ENCODE measurements at regions not wholly inside any gene's neighbourhood (a gene's known extent, or its start where the extent isn't known, plus 50 kb on each side); places are given as distances from the start of the nearest gene placed in this dataset.
"Not testable (repeated sequence)": the region's sequence is repeated elsewhere in the genome, so short reads cannot be mapped to it uniquely, and the experiment has no call there.

DNA sequence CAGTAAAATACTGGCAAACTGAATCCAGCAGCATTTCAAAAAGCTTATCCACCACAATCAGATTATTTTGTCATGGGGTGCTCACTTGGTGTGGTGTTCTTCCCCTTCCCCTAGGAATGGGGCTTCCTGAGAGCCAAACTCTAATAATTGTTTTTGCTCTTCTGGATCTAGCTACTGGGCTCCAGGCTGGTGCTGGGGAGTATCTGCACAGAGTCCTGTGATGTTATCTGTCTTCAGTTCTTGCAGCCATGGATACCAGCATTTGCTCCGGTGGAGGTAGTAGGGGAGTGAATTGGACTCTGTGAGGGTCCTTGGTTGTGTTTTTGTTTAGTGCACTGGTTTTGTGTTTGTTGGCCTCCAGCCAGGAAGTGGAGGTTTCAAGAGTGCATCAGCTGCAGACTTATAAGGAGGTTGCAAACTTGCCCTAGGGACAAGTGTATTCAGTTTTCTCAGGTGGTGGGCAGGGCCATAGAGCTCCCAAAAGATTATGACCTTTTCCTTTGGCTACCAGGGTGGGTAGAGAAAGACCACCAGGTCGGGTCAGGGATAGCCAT lies 308.5 kb upstream of the MAGI2 start:
- no peak for DNase-seq (ENCODE audit: low spot score in 2 of 2)
- Histone ChIP-seq H3K4me3 (no peak overlapping the region), H3K27me3 (no peaks in the 10 kb centered on the region), H3K4me1 (no peaks in the 10 kb centered on the region), H3K27ac (no peak overlapping the region), H3K9me3 (no peaks in the 10 kb centered on the region), H3K36me3 (no peaks in the 10 kb centered on the region)
- TF ChIP-seq, protein P1, sequence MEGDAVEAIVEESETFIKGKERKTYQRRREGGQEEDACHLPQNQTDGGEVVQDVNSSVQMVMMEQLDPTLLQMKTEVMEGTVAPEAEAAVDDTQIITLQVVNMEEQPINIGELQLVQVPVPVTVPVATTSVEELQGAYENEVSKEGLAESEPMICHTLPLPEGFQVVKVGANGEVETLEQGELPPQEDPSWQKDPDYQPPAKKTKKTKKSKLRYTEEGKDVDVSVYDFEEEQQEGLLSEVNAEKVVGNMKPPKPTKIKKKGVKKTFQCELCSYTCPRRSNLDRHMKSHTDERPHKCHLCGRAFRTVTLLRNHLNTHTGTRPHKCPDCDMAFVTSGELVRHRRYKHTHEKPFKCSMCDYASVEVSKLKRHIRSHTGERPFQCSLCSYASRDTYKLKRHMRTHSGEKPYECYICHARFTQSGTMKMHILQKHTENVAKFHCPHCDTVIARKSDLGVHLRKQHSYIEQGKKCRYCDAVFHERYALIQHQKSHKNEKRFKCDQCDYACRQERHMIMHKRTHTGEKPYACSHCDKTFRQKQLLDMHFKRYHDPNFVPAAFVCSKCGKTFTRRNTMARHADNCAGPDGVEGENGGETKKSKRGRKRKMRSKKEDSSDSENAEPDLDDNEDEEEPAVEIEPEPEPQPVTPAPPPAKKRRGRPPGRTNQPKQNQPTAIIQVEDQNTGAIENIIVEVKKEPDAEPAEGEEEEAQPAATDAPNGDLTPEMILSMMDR (IDR thresholded peaks at IDR 0.05): no peak
- intact Hi-C loops (cut with DNase I): no loop called here

DNA sequence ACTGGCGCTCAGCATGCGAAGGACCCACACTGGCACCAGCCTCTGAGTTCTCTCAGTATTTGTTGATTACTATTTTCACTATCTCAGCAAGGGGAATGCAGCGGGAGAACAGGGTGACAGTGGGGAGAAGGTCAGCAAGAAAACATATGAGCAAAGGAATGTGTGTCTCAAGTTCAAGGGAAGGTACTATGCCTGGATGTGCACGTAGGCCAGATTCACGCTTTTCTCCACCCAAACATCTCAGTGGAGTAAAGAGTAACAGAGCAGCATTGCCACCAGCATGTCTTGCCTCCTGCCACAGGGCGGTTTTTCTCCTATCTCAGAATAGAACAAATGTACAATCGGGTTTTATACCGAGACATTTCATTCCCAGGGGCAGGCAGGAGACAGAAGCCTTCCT lies 297.5 kb upstream of the MAGI2 start:
- H3K27me3 ChIP-seq; intact Hi-C loops (cut with DNase I); H3K36me3 ChIP-seq: not testable (repeated sequence)

DNA sequence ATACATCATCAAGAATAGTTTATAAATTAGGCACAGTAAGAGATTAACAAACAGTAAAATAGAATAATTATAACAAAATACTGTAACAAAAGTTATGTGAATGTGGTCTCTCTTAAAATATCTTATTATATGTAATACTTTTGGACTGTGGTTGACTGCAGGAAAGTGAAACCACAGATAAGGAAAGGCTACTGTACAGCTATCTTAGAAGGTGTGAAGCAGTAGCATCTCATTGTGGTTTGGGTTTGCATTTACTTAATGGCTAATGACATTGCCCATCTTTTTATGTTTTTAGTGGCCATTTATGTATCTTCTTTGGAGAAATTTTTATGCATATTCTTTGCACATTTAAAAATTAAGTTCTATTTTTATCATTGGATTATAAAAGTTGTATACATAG lies 296.4 kb upstream of the MAGI2 start:
- H3K4me1 ChIP-seq: no peaks in the 10 kb centered on the region
- H3K9me3 ChIP-seq: no peaks in the 10 kb centered on the region
- intact Hi-C loops (cut with DNase I): no loop called here
- no peak overlapping the region for H3K27ac ChIP-seq
- no peak overlapping the region for H3K4me3 ChIP-seq
- no peaks in the 10 kb centered on the region for H3K27me3 ChIP-seq
- no peaks in the 10 kb centered on the region for H3K36me3 ChIP-seq
- TF ChIP-seq, protein P1 (IDR thresholded peaks at IDR 0.05): no peak
- DNase-seq (ENCODE audit: low spot score in 2 of 2): no peak

More for the DNA sequence above, 297.5 kb upstream of the MAGI2 start:
- DNase-seq (ENCODE audit: low spot score in 2 of 2); H3K4me1 ChIP-seq; H3K27ac ChIP-seq; H3K9me3 ChIP-seq; H3K4me3 ChIP-seq: not testable (repeated sequence)

DNA sequence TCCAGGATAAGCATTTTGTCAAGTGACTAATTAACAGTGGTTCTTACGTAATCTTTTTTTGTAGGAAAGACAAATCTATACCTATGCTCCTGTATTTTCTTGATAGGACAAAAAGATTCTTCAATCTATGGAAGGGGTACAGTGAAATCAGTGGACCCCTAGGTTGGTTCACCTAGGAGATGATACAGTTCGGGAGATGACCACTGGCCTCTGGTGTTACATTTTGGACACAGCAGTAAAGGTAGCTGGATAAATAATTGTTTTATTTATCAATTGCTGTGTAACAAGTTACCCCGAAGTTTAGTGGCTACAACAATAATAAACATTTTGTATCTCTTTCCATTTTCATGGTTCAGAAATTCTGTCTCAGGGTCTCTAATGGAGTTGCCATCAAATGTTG lies 288.2 kb upstream of the MAGI2 start:
- no peaks in the 10 kb centered on the region for H3K4me1 ChIP-seq

DNA sequence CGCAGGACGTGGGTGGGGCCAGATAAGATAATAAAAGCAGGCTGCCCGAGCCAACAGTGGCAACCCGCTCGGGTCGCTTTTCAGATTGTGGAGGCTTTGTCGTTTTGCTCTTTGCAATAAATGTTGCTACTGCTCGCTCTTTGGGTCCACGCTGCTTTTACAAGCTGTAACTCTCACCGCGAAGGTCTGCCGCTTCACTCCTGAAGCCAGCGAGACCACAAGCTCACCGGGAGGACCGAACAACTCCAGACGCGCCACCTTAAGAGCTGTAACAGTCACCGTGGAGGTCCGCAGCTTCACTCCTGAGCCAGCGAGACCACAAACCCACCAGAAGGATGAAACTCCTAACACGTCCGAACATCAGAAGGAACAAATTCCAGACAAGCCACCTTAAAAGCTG lies 286.6 kb upstream of the MAGI2 start:
- no peaks in the 10 kb centered on the region for H3K27me3 ChIP-seq
- no peak overlapping the region for H3K4me3 ChIP-seq
- DNase-seq (ENCODE audit: low spot score in 2 of 2): no peak
- no peak overlapping the region for H3K27ac ChIP-seq
- no peaks in the 10 kb centered on the region for H3K9me3 ChIP-seq
- no peaks in the 10 kb centered on the region for H3K36me3 ChIP-seq
- H3K4me1 ChIP-seq: no peaks in the 10 kb centered on the region
- TF ChIP-seq, protein P1 (IDR thresholded peaks at IDR 0.05): no peak
- intact Hi-C loops (cut with DNase I): no loop called here

More for the DNA sequence above, 288.2 kb upstream of the MAGI2 start:
- no peaks in the 10 kb centered on the region for H3K9me3 ChIP-seq
- no peaks in the 10 kb centered on the region for H3K27me3 ChIP-seq
- DNase-seq (ENCODE audit: low spot score in 2 of 2): no peak
- no peak overlapping the region for H3K4me3 ChIP-seq
- intact Hi-C loops (cut with DNase I): no loop called here
- H3K27ac ChIP-seq: no peak overlapping the region
- TF ChIP-seq, protein P1 (IDR thresholded peaks at IDR 0.05): no peak
- no peaks in the 10 kb centered on the region for H3K36me3 ChIP-seq

DNA sequence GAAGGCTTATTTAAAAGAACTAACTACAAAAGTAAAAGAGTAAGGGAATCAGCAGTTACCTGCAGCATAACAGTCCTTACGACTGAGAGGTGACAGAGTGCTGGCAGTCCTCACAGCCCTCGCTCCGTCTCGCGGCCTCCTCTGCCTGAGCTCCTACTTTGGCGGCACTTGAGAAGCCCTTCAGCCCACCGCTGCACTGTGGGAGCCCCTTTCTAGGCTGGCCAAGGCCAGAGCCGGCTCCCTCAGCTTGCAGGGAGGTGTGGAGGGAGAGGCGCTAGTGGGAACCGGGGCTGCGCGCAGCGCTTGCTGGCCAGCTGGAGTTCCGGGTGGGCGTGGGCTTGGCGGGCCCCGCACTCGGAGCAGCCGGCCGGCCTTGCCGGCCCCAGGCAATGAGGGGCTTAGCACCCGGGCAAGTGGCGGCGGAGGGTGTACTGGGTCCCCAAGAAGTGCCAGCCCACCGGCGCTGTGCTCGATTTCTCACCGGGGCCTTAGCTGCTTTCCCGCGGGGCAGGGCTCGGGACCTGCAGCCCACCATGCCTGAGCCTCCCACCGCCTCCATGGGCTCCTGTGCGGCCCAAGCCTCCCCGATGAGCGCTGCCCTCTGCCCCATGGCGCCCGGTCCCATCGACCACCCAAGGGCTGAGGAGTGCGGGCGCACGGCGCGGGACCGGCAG lies 285.7 kb upstream of the MAGI2 start:
- H3K4me3 ChIP-seq; intact Hi-C loops (cut with DNase I); H3K9me3 ChIP-seq; H3K4me1 ChIP-seq; DNase-seq (ENCODE audit: low spot score in 2 of 2); H3K27ac ChIP-seq; H3K27me3 ChIP-seq; H3K36me3 ChIP-seq: not testable (repeated sequence)

Data from ascending aorta (tissue), 2 donors.